Nephron (organoid): ENCODE measurements at regions not wholly inside any gene's neighbourhood (a gene's known extent, or its start where the extent isn't known, plus 50 kb on each side); places are given as distances from the start of the nearest gene placed in this dataset.
A peak's percentile ranks its signal among the peaks of the same experiment; 100 is the strongest.

ENCODE experiments used
- H3K27ac Mint-ChIP-seq, 3 experiments: 2 replicates each; pipeline ENCODE4 v1.8.0; 2020; ENCODE audit warnings: mixed read lengths in 3 of 3, mild to moderate bottlenecking in 2 of 3, moderate library complexity in 1 of 3
- H3K27me3 Mint-ChIP-seq: 2 replicates; pipeline ENCODE4 v1.8.0; 2021; ENCODE audit warnings: low read depth, mild to moderate bottlenecking, moderate library complexity, mixed read lengths
- H3K36me3 Mint-ChIP-seq: 2 replicates; pipeline ENCODE4 v1.8.0; 2020; ENCODE audit warnings: low read depth, mixed read lengths
- H3K4me1 Mint-ChIP-seq: 2 replicates; pipeline ENCODE4 v1.8.0; 2020; ENCODE audit warnings: mixed read lengths
- H3K4me3 Mint-ChIP-seq, 3 experiments: 2 replicates each; pipeline ENCODE4 v1.8.0; 2020; ENCODE audit warnings: mild to moderate bottlenecking in 3 of 3, mixed read lengths in 3 of 3, moderate library complexity in 2 of 3
- H3K9me3 Mint-ChIP-seq: 2 replicates; pipeline ENCODE4 v1.8.0; 2020; ENCODE audit warnings: mixed read lengths
- CTCF ChIP-seq, 3 experiments: fragments of 200-600 bp; sonication (generic); IDR thresholded peaks; one replicate each; pipeline ENCODE4 v1.5.0; 2021; ENCODE audit warnings: antibody characterized with exemption in 3 of 3; ENCODE audit not compliant: unreplicated experiment in 3 of 3

GRCh38 chr15:62822228-62822627 is 220.3 kb upstream of the TPM1 start:
- no peak for TF ChIP-seq CTCF (IDR thresholded peaks at IDR 0.05; ENCODE audit: unreplicated experiment in 3 of 3)
- Mint-ChIP-seq H3K36me3 (peaks cover 15% of the 10 kb centered on the region), H3K9me3 (no peaks in the 10 kb centered on the region), H3K27ac (peak overlapping the region; percentile 98 to 99 (median 99)), H3K4me3 (no peak overlapping the region), H3K27me3 (no peaks in the 10 kb centered on the region), H3K4me1 (peaks cover 39% of the 10 kb centered on the region)

GRCh38 chr15:62823561-62823960 is 219.0 kb upstream of the TPM1 start:
- TF ChIP-seq CTCF (IDR thresholded peaks at IDR 0.05; ENCODE audit: unreplicated experiment in 3 of 3), result no peak
- Mint-ChIP-seq H3K9me3 (no peaks in the 10 kb centered on the region), H3K4me3 (no peak overlapping the region), H3K4me1 (peaks cover 46% of the 10 kb centered on the region), H3K27ac (peak overlapping the region; percentile 52 to 74 (median 72)), H3K36me3 (peaks cover 11% of the 10 kb centered on the region), H3K27me3 (no peaks in the 10 kb centered on the region)

DNA sequence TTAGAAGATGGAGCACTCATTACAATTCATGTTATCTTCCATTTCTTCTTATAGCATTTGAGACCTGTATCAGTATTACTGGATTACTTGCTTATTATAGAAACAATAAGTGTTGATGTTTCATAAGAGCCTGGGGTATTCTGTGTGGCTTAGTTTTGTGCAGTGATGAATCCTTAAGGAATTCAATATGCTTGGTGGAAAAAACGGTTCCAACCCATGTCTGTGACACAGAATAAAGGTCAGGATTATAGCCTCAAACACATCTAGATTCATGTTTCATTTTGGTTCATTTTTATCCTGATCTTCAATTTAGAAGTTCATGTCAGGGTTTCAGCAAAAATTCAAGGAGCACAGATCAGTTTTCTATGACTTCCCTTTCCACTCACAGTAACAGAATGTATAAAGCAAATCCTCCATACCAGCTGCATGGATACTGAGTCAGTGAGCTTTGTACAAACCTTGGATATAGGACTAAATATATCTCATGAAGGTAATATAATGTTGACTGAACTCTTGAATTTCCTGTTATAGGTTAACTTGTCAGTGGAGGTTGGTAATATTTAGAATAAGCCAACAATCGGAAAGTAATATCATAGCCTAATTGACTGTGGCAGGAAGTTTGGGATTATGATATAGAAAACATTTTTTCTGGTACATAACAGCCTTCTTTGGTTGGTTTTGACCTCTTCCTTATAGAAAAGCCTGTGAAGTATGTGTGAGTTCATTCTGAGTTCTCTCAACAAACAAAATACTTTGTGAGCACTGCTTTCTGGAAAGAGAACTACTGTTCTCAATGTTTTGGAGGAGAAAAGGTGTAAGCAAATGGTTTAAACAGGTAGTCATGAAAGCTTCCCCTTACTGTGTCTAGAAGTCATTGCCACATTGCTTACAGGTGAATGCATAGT is 218.2 kb upstream of the TPM1 start:
- Mint-ChIP-seq H3K4me3 (no peak overlapping the region), H3K36me3 (peaks cover 14% of the 10 kb centered on the region), H3K9me3 (no peaks in the 10 kb centered on the region), H3K27me3 (no peaks in the 10 kb centered on the region), H3K27ac (peak overlapping the region; percentile 52 to 74 (median 72)), H3K4me1 (peaks cover 48% of the 10 kb centered on the region)
- no peak for TF ChIP-seq CTCF (IDR thresholded peaks at IDR 0.05; ENCODE audit: unreplicated experiment in 3 of 3)

- Mint-ChIP-seq H3K27me3 (no peaks in the 10 kb centered on the region), H3K4me3 (no peak overlapping the region), H3K36me3 (peaks cover 14% of the 10 kb centered on the region), H3K4me1 (peaks cover 48% of the 10 kb centered on the region), H3K27ac (peak overlapping the region; percentile 24 to 77 (median 52)), H3K9me3 (no peaks in the 10 kb centered on the region)
- TF ChIP-seq CTCF (IDR thresholded peaks at IDR 0.05; ENCODE audit: unreplicated experiment in 3 of 3), result no peak
Observed at GRCh38 chr15:62825191-62825590, 217.4 kb upstream of the TPM1 start.

- Mint-ChIP-seq H3K36me3 (peaks cover 12% of the 10 kb centered on the region), H3K9me3 (no peaks in the 10 kb centered on the region), H3K4me3 (no peak overlapping the region), H3K4me1 (peaks cover 48% of the 10 kb centered on the region), H3K27ac (peak overlapping the region in 1 of 3 experiments; percentile 36), H3K27me3 (no peaks in the 10 kb centered on the region)
- TF ChIP-seq CTCF (IDR thresholded peaks at IDR 0.05; ENCODE audit: unreplicated experiment in 3 of 3), result no peak
Observed at GRCh38 chr15:62826561-62826960, 216.0 kb upstream of the TPM1 start.

- Mint-ChIP-seq H3K4me1 (peaks cover 46% of the 10 kb centered on the region), H3K27me3 (no peaks in the 10 kb centered on the region), H3K4me3 (no peak overlapping the region), H3K9me3 (no peaks in the 10 kb centered on the region), H3K36me3 (peaks cover 9% of the 10 kb centered on the region), H3K27ac (peak overlapping the region; percentile 42 to 64 (median 52))
- TF ChIP-seq CTCF (IDR thresholded peaks at IDR 0.05; ENCODE audit: unreplicated experiment in 3 of 3), result peak in 1 of 3 experiments; percentile 21
Observed at GRCh38 chr15:62828364-62828763, 214.2 kb upstream of the TPM1 start.
